ENCODE measurements at regions not wholly inside any gene's neighbourhood (a gene's known extent, or its start where the extent isn't known, plus 50 kb on each side); places are given as distances from the start of the nearest gene placed in this dataset.
"Not testable (repeated sequence)": the region's sequence is repeated elsewhere in the genome, so short reads cannot be mapped to it uniquely, and the experiment has no call there.

DNA sequence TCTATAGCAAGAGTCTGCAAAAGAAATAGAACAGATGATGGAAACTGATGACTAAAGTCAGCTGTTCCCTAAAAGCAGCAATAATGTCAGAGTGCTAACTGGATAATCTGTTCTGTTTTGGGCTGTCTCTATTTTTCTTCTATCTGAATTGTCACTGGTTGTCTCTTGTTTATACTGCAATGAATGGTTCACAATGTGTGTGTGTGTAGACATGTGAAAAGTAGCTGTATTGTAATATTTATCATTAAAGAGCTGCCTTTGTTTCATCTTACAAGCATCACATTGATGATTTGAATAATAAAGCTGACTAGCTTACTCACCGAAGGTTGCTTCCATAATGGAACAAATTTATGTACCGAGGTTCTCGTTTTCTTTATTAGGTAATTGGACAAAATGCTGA lies 456.0 kb upstream of the ZEB2 start:
- intact Hi-C loops (cut with DNase I): no loop called here
- ATAC-seq: no peak
- no peaks in the 10 kb centered on the region for H3K4me1 ChIP-seq
- no peak for DNase-seq
- no peaks in the 10 kb centered on the region for H3K27me3 ChIP-seq
- no peaks in the 10 kb centered on the region for H3K36me3 ChIP-seq
- H3K9me3 ChIP-seq: no peaks in the 10 kb centered on the region
- TF ChIP-seq CTCF (IDR thresholded peaks at IDR 0.05): no peak
- no peak overlapping the region for H3K4me3 ChIP-seq
- no peak overlapping the region for H3K27ac ChIP-seq

DNA sequence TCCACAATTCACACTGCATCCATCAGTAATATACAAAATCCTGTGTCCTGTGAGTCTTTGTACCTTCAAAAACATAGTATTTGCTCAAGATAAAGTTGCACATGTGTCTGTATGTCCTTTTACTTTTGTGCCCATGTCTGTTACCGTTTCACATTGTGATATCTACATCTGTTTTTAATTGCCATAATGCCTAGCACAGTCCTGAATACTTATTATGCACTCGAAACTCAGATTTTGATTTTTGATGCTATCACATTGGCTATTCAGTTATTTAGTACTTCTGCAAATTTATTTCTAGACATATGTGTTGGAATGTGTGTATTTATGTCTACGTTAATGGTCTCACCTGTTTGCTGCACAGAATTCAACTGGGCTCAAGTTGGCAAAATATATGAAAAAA lies 452.8 kb upstream of the ZEB2 start:
- H3K4me1 ChIP-seq: no peaks in the 10 kb centered on the region
- no peak for ATAC-seq
- H3K36me3 ChIP-seq: no peaks in the 10 kb centered on the region
- peaks cover 7% of the 10 kb centered on the region for H3K9me3 ChIP-seq
- no peak for TF ChIP-seq CTCF (IDR thresholded peaks at IDR 0.05)
- intact Hi-C loops (cut with DNase I): no loop called here
- no peak for DNase-seq
- no peak overlapping the region for H3K27ac ChIP-seq
- H3K27me3 ChIP-seq: no peaks in the 10 kb centered on the region
- H3K4me3 ChIP-seq: no peak overlapping the region

GRCh38 chr2:144971786-144972335 lies 451.9 kb upstream of the ZEB2 start:
- Histone ChIP-seq H3K27me3 (no peaks in the 10 kb centered on the region), H3K36me3 (no peaks in the 10 kb centered on the region), H3K27ac (no peak overlapping the region), H3K9me3 (peaks cover 7% of the 10 kb centered on the region), H3K4me1 (no peaks in the 10 kb centered on the region), H3K4me3 (no peak overlapping the region)
- intact Hi-C loops (cut with DNase I): no loop called here
- no peak for ATAC-seq
- TF ChIP-seq CTCF (IDR thresholded peaks at IDR 0.05): no peak
- DNase-seq: no peak

DNA sequence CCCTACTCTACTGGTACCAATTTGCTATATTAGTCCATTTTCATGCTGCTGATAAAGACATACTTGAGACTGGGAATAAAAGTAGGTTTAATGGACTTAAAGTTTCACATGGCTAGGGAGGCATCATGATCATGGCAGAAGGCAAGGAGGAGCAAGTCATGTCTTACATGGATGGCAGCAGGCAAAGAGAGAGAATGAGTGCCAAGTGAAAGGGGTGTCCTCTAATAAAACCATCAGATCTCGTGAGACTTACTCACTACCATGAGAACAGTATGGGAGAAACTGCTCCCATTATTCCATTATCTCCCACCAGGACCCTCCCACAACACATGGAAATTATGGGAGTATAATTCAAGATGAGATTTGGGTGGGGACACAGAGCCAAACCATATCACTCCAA lies 450.5 kb upstream of the ZEB2 start:
- DNase-seq; H3K9me3 ChIP-seq; H3K4me3 ChIP-seq; H3K4me1 ChIP-seq; intact Hi-C loops (cut with DNase I); H3K36me3 ChIP-seq; H3K27ac ChIP-seq; ATAC-seq; H3K27me3 ChIP-seq: not testable (repeated sequence)

DNA sequence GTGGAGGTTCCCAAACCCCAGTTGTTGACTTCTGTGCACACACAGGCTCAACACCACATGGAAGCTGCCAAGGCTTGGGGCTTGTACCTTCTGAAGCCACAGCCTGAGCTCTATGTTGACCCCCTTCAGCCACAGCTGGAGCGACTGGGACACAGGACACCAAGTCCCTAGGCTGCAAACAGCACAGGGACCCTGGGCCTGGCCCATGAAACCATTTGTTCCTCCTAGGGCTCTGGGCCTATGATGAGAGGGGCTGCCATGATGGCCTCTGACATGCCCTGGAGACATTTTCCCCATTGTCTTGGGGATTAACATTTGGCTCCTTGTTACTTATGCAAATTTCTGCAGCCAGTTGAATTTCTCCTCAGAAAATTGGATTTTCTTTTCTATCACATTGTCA lies 449.6 kb upstream of the ZEB2 start:
- ATAC-seq; H3K27me3 ChIP-seq; H3K9me3 ChIP-seq; H3K4me1 ChIP-seq; H3K4me3 ChIP-seq; H3K27ac ChIP-seq; H3K36me3 ChIP-seq; intact Hi-C loops (cut with DNase I); DNase-seq: not testable (repeated sequence)

DNA sequence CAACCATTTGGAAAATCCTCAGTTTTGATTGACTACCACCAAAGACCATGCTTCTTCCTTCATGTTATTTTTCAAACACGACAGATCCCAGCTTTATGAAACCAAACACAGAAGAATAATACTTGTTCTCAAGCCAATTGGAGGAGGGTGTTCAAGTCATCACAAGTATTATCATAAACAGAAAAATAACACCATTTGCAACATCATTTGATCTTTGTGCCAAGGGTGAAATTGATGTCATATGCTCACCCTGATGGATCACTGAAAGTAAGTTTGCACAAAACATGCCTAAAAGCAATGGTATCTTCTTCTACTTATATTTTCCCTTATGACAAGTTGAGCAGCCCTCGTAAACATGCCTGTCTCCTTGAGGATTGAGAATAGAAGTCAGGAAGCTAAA lies 448.0 kb upstream of the ZEB2 start:
- Histone ChIP-seq H3K27ac (no peak overlapping the region), H3K4me1 (no peaks in the 10 kb centered on the region), H3K9me3 (peaks cover 7% of the 10 kb centered on the region), H3K4me3 (no peak overlapping the region), H3K27me3 (no peaks in the 10 kb centered on the region), H3K36me3 (no peaks in the 10 kb centered on the region)
- DNase-seq (no peak), ATAC-seq (no peak)
- TF ChIP-seq CTCF (IDR thresholded peaks at IDR 0.05): no peak
- intact Hi-C loops (cut with DNase I): no loop called here

DNA sequence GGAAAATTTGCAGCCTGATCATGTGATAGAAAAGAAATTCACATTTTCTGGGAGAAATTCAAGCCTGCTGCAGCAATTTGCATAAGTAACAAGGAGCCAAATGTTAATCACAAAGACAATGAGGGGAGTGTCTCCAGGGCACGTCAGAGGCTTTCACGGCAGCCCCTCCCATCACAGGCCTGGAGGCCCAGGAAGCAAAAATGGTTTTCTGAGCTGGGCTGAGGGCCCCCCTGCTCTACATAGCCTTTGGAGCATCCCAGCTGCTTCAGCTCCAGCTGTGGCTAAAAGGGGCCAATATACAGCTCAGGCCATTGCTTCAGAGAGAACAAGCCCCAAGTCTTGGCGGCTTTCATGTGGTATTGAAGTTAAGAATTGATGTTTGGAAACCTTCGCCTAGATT lies 445.3 kb upstream of the ZEB2 start:
- no peaks in the 10 kb centered on the region for H3K4me1 ChIP-seq
- TF ChIP-seq CTCF (IDR thresholded peaks at IDR 0.05): no peak
- peaks cover 7% of the 10 kb centered on the region for H3K9me3 ChIP-seq
- DNase-seq (no peak), ATAC-seq (no peak)
- H3K27ac ChIP-seq: no peak overlapping the region
- H3K27me3 ChIP-seq: no peaks in the 10 kb centered on the region
- H3K36me3 ChIP-seq: no peaks in the 10 kb centered on the region
- intact Hi-C loops (cut with DNase I): no loop called here
- no peak overlapping the region for H3K4me3 ChIP-seq
